Upper lobe of right lung (tissue), 1 donor: ENCODE measurements at regions not wholly inside any gene's neighbourhood (a gene's known extent, or its start where the extent isn't known, plus 50 kb on each side); places are given as distances from the start of the nearest gene placed in this dataset.
A peak's percentile ranks its signal among the peaks of the same experiment; 100 is the strongest.
"Not testable (repeated sequence)": the region's sequence is repeated elsewhere in the genome, so short reads cannot be mapped to it uniquely, and the experiment has no call there.

Source experiments
- ATAC-seq: fragments of 200-7000 bp; cut with Tn5 transposase; one replicate; pipeline ENCODE4 v1.9.1; 2020; ENCODE audit warnings: mild to moderate bottlenecking, moderate library complexity
- DNase-seq: peaks from one replicate; pipeline ENCODE4 v3.0.0-alpha.2; 2020
- H3K27ac ChIP-seq: fragments of 200-600 bp; one replicate; pipeline ENCODE4 v1.8.0; 2022
- H3K27me3 ChIP-seq: fragments of 200-600 bp; one replicate; pipeline ENCODE4 v1.8.0; 2022; ENCODE audit warnings: mild to moderate bottlenecking
- H3K36me3 ChIP-seq: fragments of 200-600 bp; one replicate; pipeline ENCODE4 v1.8.0; 2022
- H3K4me1 ChIP-seq: fragments of 200-600 bp; one replicate; pipeline ENCODE4 v1.8.0; 2022
- H3K4me3 ChIP-seq: fragments of 200-600 bp; one replicate; pipeline ENCODE4 v1.8.0; 2022; ENCODE audit warnings: mild to moderate bottlenecking
- H3K9me3 ChIP-seq: fragments of 200-600 bp; one replicate; pipeline ENCODE4 v1.8.0; 2022
- CTCF ChIP-seq: fragments of 200-600 bp; IDR thresholded peaks from one replicate; pipeline ENCODE4 v1.8.0; 2022; ENCODE audit warnings: antibody characterized with exemption
- intact Hi-C: fragments of 100-400 bp; cut with DNase I; formaldehyde crosslinking; loops from one replicate; pipeline ENCODE4 v1.11.0; 2022
- donor health status: DM: no; HTN: yes; CAD: no; lungs with severe emphysema.

- Histone ChIP-seq H3K4me3 (no peak overlapping the region), H3K4me1 (no peaks in the 10 kb centered on the region), H3K36me3 (no peaks in the 10 kb centered on the region), H3K9me3 (no peaks in the 10 kb centered on the region), H3K27ac (no peak overlapping the region), H3K27me3 (no peaks in the 10 kb centered on the region)
- ATAC-seq = no peak
- DNase-seq = no peak
- intact Hi-C loops = no loop called here
- TF ChIP-seq CTCF = no peak
Observed at GRCh38 chr7:39845006-39845405, 105.0 kb upstream of the CDK13 start.

- no peaks in the 10 kb centered on the region for H3K4me1 ChIP-seq
- intact Hi-C loops = no loop called here
- ATAC-seq (no peak), DNase-seq (no peak)
- H3K27me3 ChIP-seq = no peaks in the 10 kb centered on the region
- H3K27ac ChIP-seq = no peak overlapping the region
- H3K36me3 ChIP-seq = no peaks in the 10 kb centered on the region
- TF ChIP-seq CTCF = no peak
- no peak overlapping the region for H3K4me3 ChIP-seq
- no peaks in the 10 kb centered on the region for H3K9me3 ChIP-seq
Observed at GRCh38 chr7:39847227-39847626, 102.8 kb upstream of the CDK13 start.

GRCh38 chr7:39851466-39852045 is 98.5 kb upstream of the CDK13 start:
- peaks cover 7% of the 10 kb centered on the region for H3K27me3 ChIP-seq
- intact Hi-C loops = no loop called here

GRCh38 chr7:39854616-39855324 is 95.3 kb upstream of the CDK13 start:
- H3K27me3 ChIP-seq, intact Hi-C loops, H3K36me3 ChIP-seq, H3K4me1 ChIP-seq, H3K9me3 ChIP-seq, DNase-seq, H3K27ac ChIP-seq: not testable (repeated sequence)
- H3K4me3 ChIP-seq = peak overlapping the region; percentile 33
- peak; percentile 85 for ATAC-seq

More at GRCh38 chr7:39851466-39852045, 98.5 kb upstream of the CDK13 start:
- Histone ChIP-seq H3K9me3 (no peaks in the 10 kb centered on the region), H3K4me3 (no peak overlapping the region), H3K36me3 (no peaks in the 10 kb centered on the region), H3K4me1 (no peaks in the 10 kb centered on the region), H3K27ac (no peak overlapping the region)
- TF ChIP-seq CTCF = no peak
- no peak for DNase-seq
- ATAC-seq = no peak

GRCh38 chr7:39855325-39855674 is 94.8 kb upstream of the CDK13 start:
- no peaks in the 10 kb centered on the region for H3K36me3 ChIP-seq
- H3K4me3 ChIP-seq = peak overlapping the region; percentile 33
- TF ChIP-seq CTCF = no peak
- ATAC-seq (no peak), DNase-seq (no peak)
- intact Hi-C loops = no loop called here
- no peaks in the 10 kb centered on the region for H3K4me1 ChIP-seq
- H3K27ac ChIP-seq = no peak overlapping the region
- H3K9me3 ChIP-seq = no peaks in the 10 kb centered on the region
- H3K27me3 ChIP-seq = peaks cover 7% of the 10 kb centered on the region

GRCh38 chr7:39863675-39864322 is 86.3 kb upstream of the CDK13 start:
- H3K27ac ChIP-seq, H3K4me1 ChIP-seq, intact Hi-C loops, H3K9me3 ChIP-seq, DNase-seq, ATAC-seq, H3K27me3 ChIP-seq, H3K4me3 ChIP-seq, H3K36me3 ChIP-seq: not testable (repeated sequence)

GRCh38 chr7:39869888-39870522 is 80.1 kb upstream of the CDK13 start:
- H3K27me3 ChIP-seq, H3K27ac ChIP-seq, intact Hi-C loops, H3K4me1 ChIP-seq, DNase-seq, H3K4me3 ChIP-seq, H3K36me3 ChIP-seq, H3K9me3 ChIP-seq: not testable (repeated sequence)
- ATAC-seq = peak; percentile 41

GRCh38 chr7:39871610-39872009 is 78.4 kb upstream of the CDK13 start:
- H3K4me3 ChIP-seq, H3K27ac ChIP-seq, H3K4me1 ChIP-seq, H3K27me3 ChIP-seq, DNase-seq, H3K9me3 ChIP-seq, ATAC-seq, intact Hi-C loops, H3K36me3 ChIP-seq: not testable (repeated sequence)
